ENCODE measurements at regions not wholly inside any gene's neighbourhood (a gene's known extent, or its start where the extent isn't known, plus 50 kb on each side); places are given as distances from the start of the nearest gene placed in this dataset.

DNA sequence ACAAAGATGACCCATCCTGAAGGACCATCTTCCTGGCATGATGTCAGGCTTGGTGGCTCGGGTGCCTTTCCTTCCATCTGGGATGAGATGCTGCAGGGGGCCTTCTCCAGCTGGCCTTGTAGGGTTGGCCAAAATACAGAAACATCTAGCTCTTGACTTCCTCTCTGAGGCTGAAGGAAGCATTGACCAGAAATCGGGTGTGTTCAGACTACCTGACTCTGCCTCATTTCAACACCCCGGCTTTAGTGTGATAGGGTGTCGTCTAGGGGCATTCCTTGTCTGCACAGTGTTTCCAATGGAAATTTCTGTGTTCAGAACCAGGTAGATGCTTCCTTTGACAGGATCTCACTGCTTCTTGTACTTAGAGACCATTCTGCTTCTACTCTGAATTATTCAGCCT is 115.7 kb upstream of the SPRED2 start:
- TF ChIP-seq, protein P1, sequence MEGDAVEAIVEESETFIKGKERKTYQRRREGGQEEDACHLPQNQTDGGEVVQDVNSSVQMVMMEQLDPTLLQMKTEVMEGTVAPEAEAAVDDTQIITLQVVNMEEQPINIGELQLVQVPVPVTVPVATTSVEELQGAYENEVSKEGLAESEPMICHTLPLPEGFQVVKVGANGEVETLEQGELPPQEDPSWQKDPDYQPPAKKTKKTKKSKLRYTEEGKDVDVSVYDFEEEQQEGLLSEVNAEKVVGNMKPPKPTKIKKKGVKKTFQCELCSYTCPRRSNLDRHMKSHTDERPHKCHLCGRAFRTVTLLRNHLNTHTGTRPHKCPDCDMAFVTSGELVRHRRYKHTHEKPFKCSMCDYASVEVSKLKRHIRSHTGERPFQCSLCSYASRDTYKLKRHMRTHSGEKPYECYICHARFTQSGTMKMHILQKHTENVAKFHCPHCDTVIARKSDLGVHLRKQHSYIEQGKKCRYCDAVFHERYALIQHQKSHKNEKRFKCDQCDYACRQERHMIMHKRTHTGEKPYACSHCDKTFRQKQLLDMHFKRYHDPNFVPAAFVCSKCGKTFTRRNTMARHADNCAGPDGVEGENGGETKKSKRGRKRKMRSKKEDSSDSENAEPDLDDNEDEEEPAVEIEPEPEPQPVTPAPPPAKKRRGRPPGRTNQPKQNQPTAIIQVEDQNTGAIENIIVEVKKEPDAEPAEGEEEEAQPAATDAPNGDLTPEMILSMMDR (IDR thresholded peaks at IDR 0.05; ENCODE audit: poor library complexity), result no peak
- TF ChIP-seq EZH2 (IDR thresholded peaks at IDR 0.05; ENCODE audit: borderline replicate concordance) (no peak), EZH2phosphoT487 (IDR thresholded peaks at IDR 0.05; ENCODE audit: low read depth, severe bottlenecking, unreplicated experiment) (no peak)
